Iris pigment epithelial cell (primary cell): ENCODE measurements at regions not wholly inside any gene's neighbourhood (a gene's known extent, or its start where the extent isn't known, plus 50 kb on each side); places are given as distances from the start of the nearest gene placed in this dataset.

Experiments
- DNase-seq: peaks from one replicate; pipeline ENCODE4 v3.0.0-alpha.2; 2011; ENCODE audit warnings: low read depth

GRCh38 chr2:2524348-2524941 lies 193.4 kb upstream of the MYT1L start:
- no peak for DNase-seq

- no peak for DNase-seq
Measured at GRCh38 chr2:2523461-2524347, 192.6 kb upstream of the MYT1L start.

- DNase-seq: no peak
Measured at GRCh38 chr2:2520401-2520811, 189.3 kb upstream of the MYT1L start.

- no peak for DNase-seq
Measured at GRCh38 chr2:2519381-2519780, 188.3 kb upstream of the MYT1L start.

GRCh38 chr2:2517399-2517798 lies 186.3 kb upstream of the MYT1L start:
- DNase-seq: no peak

- no peak for DNase-seq
Measured at GRCh38 chr2:2516386-2516785, 185.3 kb upstream of the MYT1L start.

- no peak for DNase-seq
Measured at GRCh38 chr2:2512931-2513330, 181.9 kb upstream of the MYT1L start.

GRCh38 chr2:2507417-2507997 lies 176.4 kb upstream of the MYT1L start:
- DNase-seq: no peak

GRCh38 chr2:2506536-2506935 lies 175.5 kb upstream of the MYT1L start:
- no peak for DNase-seq

GRCh38 chr2:2505604-2506003 lies 174.5 kb upstream of the MYT1L start:
- no peak for DNase-seq

GRCh38 chr2:2503864-2504418 lies 172.9 kb upstream of the MYT1L start:
- DNase-seq: no peak

GRCh38 chr2:2502201-2502549 lies 171.1 kb upstream of the MYT1L start:
- no peak for DNase-seq

GRCh38 chr2:2501454-2502200 lies 170.6 kb upstream of the MYT1L start:
- no peak for DNase-seq

GRCh38 chr2:2495606-2496005 lies 164.5 kb upstream of the MYT1L start:
- DNase-seq: no peak

- no peak for DNase-seq
Measured at GRCh38 chr2:2493496-2493895, 162.4 kb upstream of the MYT1L start.

- no peak for DNase-seq
Measured at GRCh38 chr2:2492800-2493199, 161.7 kb upstream of the MYT1L start.

GRCh38 chr2:2491964-2492363 lies 160.9 kb upstream of the MYT1L start:
- no peak for DNase-seq

GRCh38 chr2:2484301-2484700 lies 153.2 kb upstream of the MYT1L start:
- DNase-seq: no peak

- DNase-seq: no peak
Measured at GRCh38 chr2:2482851-2483250, 151.8 kb upstream of the MYT1L start.

GRCh38 chr2:2472881-2473280 lies 141.8 kb upstream of the MYT1L start:
- DNase-seq: no peak

GRCh38 chr2:2472044-2472443 lies 141.0 kb upstream of the MYT1L start:
- no peak for DNase-seq

- no peak for DNase-seq
Measured at GRCh38 chr2:2466534-2466933, 135.5 kb upstream of the MYT1L start.
